ENCODE measurements at regions not wholly inside any gene's neighbourhood (a gene's known extent, or its start where the extent isn't known, plus 50 kb on each side); places are given as distances from the start of the nearest gene placed in this dataset.
"Not testable (repeated sequence)": the region's sequence is repeated elsewhere in the genome, so short reads cannot be mapped to it uniquely, and the experiment has no call there.

DNA sequence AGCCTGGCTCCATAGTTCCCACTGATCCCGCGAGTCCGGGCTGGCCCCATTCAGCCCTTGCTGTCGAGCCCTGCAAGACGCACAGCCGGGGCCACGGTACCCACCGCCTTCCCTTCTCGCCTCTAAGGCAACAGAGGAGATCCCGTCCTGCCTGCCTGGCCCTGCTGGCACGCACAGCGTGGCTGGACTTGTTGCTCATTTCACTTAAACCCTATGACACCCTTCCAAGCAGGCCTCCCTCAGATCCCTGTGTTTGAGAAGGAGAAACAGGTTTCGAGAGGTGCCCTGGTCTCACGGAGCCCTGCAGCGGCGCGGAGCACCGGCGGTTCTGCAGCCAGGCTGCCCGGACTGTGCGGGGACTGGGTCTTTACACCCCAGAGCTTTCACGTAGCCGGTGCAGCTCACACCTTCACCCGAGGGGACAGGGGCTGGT is 1048.4 kb downstream of the BRD1 start:
- H3K36me3 Mint-ChIP-seq = no peaks in the 10 kb centered on the region
- DNase-seq (ENCODE audit: low spot score in 2 of 2) = no peak
- no peak overlapping the region for H3K27ac Mint-ChIP-seq

GRCh38 chr22:48778308-48779195 is 1049.1 kb downstream of the BRD1 start:
- Mint-ChIP-seq H3K27ac (no peak overlapping the region), H3K27me3 (peaks cover 9% of the 10 kb centered on the region), H3K36me3 (no peaks in the 10 kb centered on the region), H3K4me1 (no peaks in the 10 kb centered on the region), H3K4me3 (no peak overlapping the region), H3K9me3 (peaks cover 5% of the 10 kb centered on the region)
- ATAC-seq (ENCODE audit: low read depth) (no peak), DNase-seq (ENCODE audit: low spot score in 2 of 2) (no peak)

More for the DNA sequence above, 1048.4 kb downstream of the BRD1 start:
- H3K27me3 Mint-ChIP-seq = peaks cover 9% of the 10 kb centered on the region
- no peak overlapping the region for H3K4me3 Mint-ChIP-seq
- H3K4me1 Mint-ChIP-seq = no peaks in the 10 kb centered on the region
- no peak for ATAC-seq (ENCODE audit: low read depth)
- peaks cover 5% of the 10 kb centered on the region for H3K9me3 Mint-ChIP-seq

DNA sequence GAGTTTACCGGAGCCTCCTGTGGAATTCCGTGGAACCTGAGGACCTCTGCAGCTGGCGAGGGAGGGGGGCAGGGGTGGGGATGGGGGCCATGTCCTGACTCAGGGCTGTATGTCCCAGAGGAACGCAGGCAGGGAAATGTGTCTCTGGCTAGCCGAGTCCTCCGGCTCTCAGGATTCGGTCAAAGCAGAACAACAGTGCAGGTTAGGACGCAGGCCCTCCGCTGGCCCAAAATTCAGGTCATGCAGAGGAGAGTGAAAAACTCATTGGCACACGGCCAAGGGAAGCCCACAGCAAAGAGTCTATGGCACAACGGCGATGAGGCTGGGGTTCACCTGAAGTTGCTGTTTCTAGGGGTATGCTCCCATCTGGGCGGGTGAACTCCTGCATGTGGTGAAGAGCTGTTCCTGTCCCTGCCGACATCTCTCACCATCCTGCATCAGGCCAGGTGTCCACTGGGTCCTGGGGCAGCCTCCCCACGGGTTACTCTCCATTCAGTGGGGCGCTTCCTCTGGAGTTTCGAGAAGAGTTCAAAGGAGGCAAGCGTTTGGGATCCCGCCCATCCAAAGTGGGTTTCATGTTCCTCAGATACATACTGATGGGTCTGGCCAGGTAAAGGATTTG is 1055.3 kb downstream of the BRD1 start:
- H3K27me3 Mint-ChIP-seq = no peaks in the 10 kb centered on the region
- ATAC-seq (ENCODE audit: low read depth) = no peak

DNA sequence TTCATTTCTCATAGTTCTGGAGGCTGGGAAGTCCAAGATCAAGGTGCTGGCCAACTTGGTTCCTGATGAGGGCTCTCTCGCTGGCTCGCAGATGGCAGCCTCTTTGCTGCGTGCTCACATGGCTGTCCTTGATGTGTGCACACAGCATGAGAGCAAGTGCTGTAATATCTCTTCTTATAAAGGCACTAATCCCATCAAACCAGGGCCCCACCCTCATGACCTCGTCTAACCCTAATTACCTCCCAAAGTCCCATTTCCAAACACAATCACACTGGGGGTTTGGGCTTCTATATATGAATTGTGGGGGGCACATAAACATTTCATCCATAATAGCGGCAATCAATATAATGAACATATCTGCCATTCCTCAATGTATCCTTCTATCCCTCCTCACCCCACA is 1062.1 kb downstream of the BRD1 start:
- Mint-ChIP-seq H3K4me3 (no peak overlapping the region), H3K4me1 (no peaks in the 10 kb centered on the region), H3K27ac (no peak overlapping the region), H3K9me3 (peaks cover 18% of the 10 kb centered on the region), H3K27me3 (no peaks in the 10 kb centered on the region), H3K36me3 (no peaks in the 10 kb centered on the region)
- DNase-seq (ENCODE audit: low spot score in 2 of 2) = no peak
- no peak for ATAC-seq (ENCODE audit: low read depth)

More for the DNA sequence above, 1055.3 kb downstream of the BRD1 start:
- DNase-seq (ENCODE audit: low spot score in 2 of 2) = no peak
- Mint-ChIP-seq H3K27ac (no peak overlapping the region), H3K4me1 (no peaks in the 10 kb centered on the region), H3K4me3 (no peak overlapping the region), H3K9me3 (peaks cover 10% of the 10 kb centered on the region), H3K36me3 (no peaks in the 10 kb centered on the region)

DNA sequence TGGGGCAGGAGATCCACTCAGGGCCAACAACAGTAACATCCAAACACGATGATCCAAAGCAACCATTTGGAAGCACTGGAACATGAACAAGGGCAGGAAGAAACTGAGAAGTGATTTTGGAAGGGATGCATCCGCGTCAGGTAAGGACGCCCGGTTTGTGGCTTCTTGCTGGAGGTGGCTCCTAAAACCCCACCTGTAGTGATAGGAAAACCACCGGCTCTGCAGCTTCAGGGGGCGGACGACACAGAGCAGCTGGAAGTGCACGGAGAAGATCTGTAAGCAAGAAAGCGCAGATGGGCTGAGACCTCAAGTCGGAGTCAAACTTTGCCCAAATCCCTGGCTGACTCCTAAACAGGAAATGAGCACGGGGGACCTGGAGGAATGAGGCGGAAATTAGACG is 1066.1 kb downstream of the BRD1 start:
- H3K27me3 Mint-ChIP-seq = peaks cover 1% of the 10 kb centered on the region
- ATAC-seq (ENCODE audit: low read depth) (no peak), DNase-seq (ENCODE audit: low spot score in 2 of 2) (no peak)
- peaks cover 11% of the 10 kb centered on the region for H3K9me3 Mint-ChIP-seq
- H3K4me1 Mint-ChIP-seq = no peaks in the 10 kb centered on the region
- no peaks in the 10 kb centered on the region for H3K36me3 Mint-ChIP-seq
- H3K4me3 Mint-ChIP-seq = no peak overlapping the region
- no peak overlapping the region for H3K27ac Mint-ChIP-seq

GRCh38 chr22:48760481-48761390 is 1066.9 kb downstream of the BRD1 start:
- H3K36me3 Mint-ChIP-seq = no peaks in the 10 kb centered on the region
- no peaks in the 10 kb centered on the region for H3K4me1 Mint-ChIP-seq
- no peak overlapping the region for H3K4me3 Mint-ChIP-seq
- H3K9me3 Mint-ChIP-seq = peaks cover 11% of the 10 kb centered on the region
- DNase-seq (ENCODE audit: low spot score in 2 of 2) (no peak), ATAC-seq (ENCODE audit: low read depth) (no peak)
- H3K27me3 Mint-ChIP-seq = peaks cover 1% of the 10 kb centered on the region
- no peak overlapping the region for H3K27ac Mint-ChIP-seq

DNA sequence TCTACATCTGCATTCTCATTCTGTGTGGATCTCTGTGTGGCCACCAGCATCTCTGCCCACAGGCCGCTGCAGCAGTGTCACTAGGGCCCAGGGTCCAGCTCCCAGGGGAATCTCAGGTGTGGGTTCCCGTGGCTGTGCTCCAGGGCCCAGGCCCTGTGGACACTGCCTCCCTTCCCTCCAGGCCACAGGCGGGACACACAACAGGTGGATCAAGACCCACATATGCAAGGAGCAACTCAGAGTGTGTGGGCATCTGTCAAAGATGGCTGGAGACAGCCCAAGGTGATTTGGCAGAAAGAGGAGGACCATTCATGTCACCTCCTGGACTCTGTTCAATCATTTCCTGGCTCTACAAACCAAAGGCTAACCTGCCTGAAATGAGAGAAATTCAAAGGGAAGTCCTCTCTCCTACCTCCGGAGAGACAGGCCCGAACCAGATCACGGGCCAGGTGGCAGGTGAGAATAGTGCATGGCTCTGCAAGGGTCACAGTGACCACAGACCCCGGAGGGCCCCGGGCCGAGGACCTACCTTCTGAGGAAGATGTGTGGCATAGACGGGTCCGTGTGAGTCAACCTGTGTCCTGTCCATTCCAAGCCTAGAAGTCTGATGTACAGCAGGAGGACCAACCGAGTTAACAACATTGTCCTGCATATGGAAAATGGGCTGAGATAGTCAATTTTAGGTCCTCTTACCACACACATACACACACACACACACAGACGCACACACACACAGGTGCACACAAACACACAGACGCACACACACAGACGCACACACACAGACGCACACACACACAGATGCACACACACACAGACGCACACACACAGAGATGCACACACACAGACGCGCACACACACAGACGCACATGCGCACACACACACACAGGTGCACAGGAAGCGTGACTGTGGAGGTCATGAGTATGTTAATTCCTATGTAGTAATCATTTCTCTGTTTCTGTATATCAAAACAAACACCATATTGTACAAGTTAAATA is 1068.5 kb downstream of the BRD1 start:
- H3K4me1 Mint-ChIP-seq = no peaks in the 10 kb centered on the region
- DNase-seq (ENCODE audit: low spot score in 2 of 2) (no peak), ATAC-seq (ENCODE audit: low read depth) (no peak)
- peaks cover 10% of the 10 kb centered on the region for H3K9me3 Mint-ChIP-seq
- no peak overlapping the region for H3K27ac Mint-ChIP-seq
- H3K4me3 Mint-ChIP-seq = no peak overlapping the region
- no peaks in the 10 kb centered on the region for H3K36me3 Mint-ChIP-seq
- peaks cover 1% of the 10 kb centered on the region for H3K27me3 Mint-ChIP-seq

DNA sequence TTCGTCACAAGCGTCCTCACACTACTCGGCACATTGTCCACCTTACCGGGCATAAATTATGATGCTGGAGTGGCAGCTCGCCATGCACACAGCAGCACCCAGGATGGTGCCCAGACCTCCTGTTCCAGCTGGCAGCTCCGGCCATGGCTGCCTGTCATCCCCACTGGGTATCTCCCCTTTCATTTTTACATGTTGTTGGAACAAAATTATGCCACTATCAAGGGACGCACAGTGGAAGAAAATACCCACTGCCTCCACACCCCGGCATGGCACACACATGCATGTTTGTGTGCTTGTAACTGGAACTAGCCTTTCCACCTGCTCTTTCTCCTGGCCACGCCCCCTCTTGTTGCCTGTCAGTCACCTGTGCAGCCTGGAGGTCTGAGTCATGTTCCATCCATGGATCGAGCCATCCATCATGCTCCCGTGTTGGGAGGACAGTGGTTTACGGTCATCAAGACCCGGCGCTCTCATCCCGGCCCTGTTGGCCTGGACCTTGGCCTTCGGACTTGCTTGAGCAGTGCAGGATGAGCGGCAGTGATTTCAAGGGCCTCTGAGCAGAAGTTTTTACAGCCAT is 1069.6 kb downstream of the BRD1 start:
- no peaks in the 10 kb centered on the region for H3K4me1 Mint-ChIP-seq
- DNase-seq (ENCODE audit: low spot score in 2 of 2) (no peak), ATAC-seq (ENCODE audit: low read depth) (no peak)
- peaks cover 1% of the 10 kb centered on the region for H3K27me3 Mint-ChIP-seq
- peaks cover 8% of the 10 kb centered on the region for H3K9me3 Mint-ChIP-seq
- no peaks in the 10 kb centered on the region for H3K36me3 Mint-ChIP-seq
- H3K27ac Mint-ChIP-seq = no peak overlapping the region
- no peak overlapping the region for H3K4me3 Mint-ChIP-seq

GRCh38 chr22:48757581-48757980 is 1070.1 kb downstream of the BRD1 start:
- ATAC-seq (ENCODE audit: low read depth) (no peak), DNase-seq (ENCODE audit: low spot score in 2 of 2) (no peak)
- Mint-ChIP-seq H3K27ac (no peak overlapping the region), H3K9me3 (peaks cover 7% of the 10 kb centered on the region), H3K4me3 (no peak overlapping the region), H3K4me1 (no peaks in the 10 kb centered on the region), H3K36me3 (no peaks in the 10 kb centered on the region), H3K27me3 (peaks cover 1% of the 10 kb centered on the region)

- H3K4me1 Mint-ChIP-seq, H3K4me3 Mint-ChIP-seq: not testable (repeated sequence)
Observed at GRCh38 chr22:48757135-48757534, 1070.5 kb downstream of the BRD1 start.

DNA sequence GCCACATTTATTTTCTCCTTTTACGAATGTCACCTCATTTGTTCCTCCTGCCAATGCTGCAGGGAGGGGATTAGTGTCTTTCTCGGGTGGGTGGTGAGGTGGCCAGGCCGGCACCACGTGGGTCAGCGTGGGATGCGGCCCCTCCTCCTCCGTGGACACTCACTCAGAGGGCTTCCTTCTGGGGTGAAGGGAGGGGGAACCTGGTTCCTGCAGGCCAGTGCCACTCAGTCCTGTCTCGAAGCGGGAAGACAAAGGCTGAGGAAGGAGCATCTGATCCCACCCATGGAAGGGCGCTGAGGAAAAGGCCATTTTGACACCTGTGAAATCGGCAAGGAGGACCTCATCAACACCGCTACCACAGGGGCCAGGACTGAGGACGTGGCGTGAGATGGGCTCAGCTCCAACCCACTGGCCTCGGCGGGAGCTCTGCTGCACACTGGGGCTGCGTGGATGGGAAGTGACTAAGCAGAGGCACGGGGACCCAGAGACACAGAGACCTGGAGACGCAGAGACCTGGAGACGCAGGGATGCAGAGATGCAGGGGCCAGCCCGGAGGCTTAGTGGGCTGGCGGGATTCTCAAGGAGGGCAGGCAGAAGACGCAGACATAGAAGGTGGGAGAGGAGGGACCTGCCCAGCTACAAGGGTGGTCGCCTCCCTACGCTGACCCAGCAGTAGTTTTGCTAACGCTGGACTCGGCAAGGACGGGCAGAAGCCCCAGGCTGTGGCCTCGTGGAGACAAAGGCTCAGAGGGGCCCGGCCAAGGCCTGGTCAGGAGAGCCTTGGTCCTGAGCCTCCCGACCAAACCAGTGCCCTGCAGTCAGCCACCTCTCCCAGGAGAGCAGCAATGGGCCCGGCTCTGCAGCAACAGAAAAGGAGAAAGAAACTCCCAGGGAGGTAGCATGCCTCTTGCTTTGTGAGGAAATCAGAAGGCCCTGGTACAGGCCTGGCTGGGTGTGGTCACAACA is 1071.2 kb downstream of the BRD1 start:
- peaks cover 3% of the 10 kb centered on the region for H3K9me3 Mint-ChIP-seq
- H3K4me1 Mint-ChIP-seq = no peaks in the 10 kb centered on the region
- no peak for DNase-seq (ENCODE audit: low spot score in 2 of 2)
- no peak for ATAC-seq (ENCODE audit: low read depth)
- no peak overlapping the region for H3K27ac Mint-ChIP-seq
- peaks cover 1% of the 10 kb centered on the region for H3K27me3 Mint-ChIP-seq
- H3K36me3 Mint-ChIP-seq = no peaks in the 10 kb centered on the region
- H3K4me3 Mint-ChIP-seq = no peak overlapping the region

More at GRCh38 chr22:48757135-48757534, 1070.5 kb downstream of the BRD1 start:
- not testable (repeated sequence) for H3K27ac Mint-ChIP-seq; H3K36me3 Mint-ChIP-seq; H3K9me3 Mint-ChIP-seq; H3K27me3 Mint-ChIP-seq; DNase-seq (ENCODE audit: low spot score in 2 of 2); ATAC-seq (ENCODE audit: low read depth)
